GM12878 (cell line): ENCODE measurements at regions not wholly inside any gene's neighbourhood (a gene's known extent, or its start where the extent isn't known, plus 50 kb on each side); places are given as distances from the start of the nearest gene placed in this dataset.

Experiments used
- ATF7 ChIP-seq: fragments of 450-650 bp; IDR thresholded peaks from 2 replicates; pipeline ENCODE4 v1.6.1; 2016; ENCODE audit warnings: low read depth, mild to moderate bottlenecking
- CBFB ChIP-seq: IDR thresholded peaks from 2 replicates; pipeline ENCODE4 v1.6.1; 2016; ENCODE audit warnings: antibody characterized with exemption, low read depth
- CHD2 ChIP-seq: IDR thresholded peaks from 2 replicates; pipeline ENCODE4 v1.6.1; 2011; ENCODE audit warnings: low read depth, low read length, improper control_type of control experiment, borderline replicate concordance
- EP300 ChIP-seq, 2 experiments: fragments of 150-350 bp in 1 of 2; IDR thresholded peaks; 2 replicates each; pipeline ENCODE4 v1.6.1; 2011 to 2012; ENCODE audit warnings: low read depth in 2 of 2, low read length in 2 of 2, borderline replicate concordance in 1 of 2, improper control_type of control experiment in 1 of 2, inconsistent platforms in 1 of 2; ENCODE audit not compliant: control insufficient read depth in 1 of 2
- EZH2 ChIP-seq: IDR thresholded peaks from 2 replicates; pipeline ENCODE4 v1.6.1; 2012; ENCODE audit warnings: low read depth, mild to moderate bottlenecking, control low read depth, inconsistent platforms, low read length, borderline replicate concordance; ENCODE audit not compliant: control insufficient read depth
- GABPA ChIP-seq: IDR thresholded peaks from 2 replicates; pipeline ENCODE4 v1.6.1; 2014; ENCODE audit warnings: antibody characterized with exemption, low read depth, mild to moderate bottlenecking, inconsistent platforms
- RCOR1 ChIP-seq: conservative IDR thresholded peaks from 2 replicates; pipeline ENCODE4 v1.6.1; 2012; ENCODE audit warnings: low read depth, low read length, improper control_type of control experiment
- SPI1 ChIP-seq: IDR thresholded peaks from 2 replicates; pipeline ENCODE4 v1.6.1; 2011; ENCODE audit warnings: low read depth, mild to moderate bottlenecking, low read length, moderate library complexity, borderline replicate concordance; ENCODE audit not compliant: insufficient read depth
- YY1 ChIP-seq: IDR thresholded peaks from 2 replicates; pipeline ENCODE4 v1.6.1; 2011; ENCODE audit warnings: low read depth, mild to moderate bottlenecking, low read length
- TF ChIP-seq, protein P1 (sequence below): IDR thresholded peaks from 2 replicates; pipeline ENCODE4 v1.6.1; 2012; ENCODE audit warnings: low read depth, low read length, improper control_type of control experiment
- TF ChIP-seq, protein P2 (sequence below): fragments of 450-650 bp; IDR thresholded peaks from 2 replicates; pipeline ENCODE4 v1.6.1; 2017; ENCODE audit warnings: mild to moderate bottlenecking, moderate library complexity
- TF ChIP-seq, protein P3 (sequence below), 3 experiments: IDR thresholded peaks in 2 of 3; conservative IDR thresholded peaks in 1 of 3; 2 replicates each; pipeline ENCODE4 v1.5.1; 2011; ENCODE audit warnings: low read depth in 3 of 3, low read length in 3 of 3, mild to moderate bottlenecking in 3 of 3, control low read depth in 2 of 3, moderate library complexity in 2 of 3, inconsistent platforms in 1 of 3, mixed read lengths in 1 of 3; ENCODE audit not compliant: control insufficient read depth in 2 of 3, insufficient read depth in 1 of 3; ENCODE audit errors: extremely low read depth in 1 of 3
- TF ChIP-seq, protein P4 (sequence below): IDR thresholded peaks from 2 replicates; pipeline ENCODE4 v1.6.1; 2011; ENCODE audit warnings: low read depth, mild to moderate bottlenecking, low read length, moderate library complexity, borderline replicate concordance; ENCODE audit errors: extremely low read depth
- TF ChIP-seq, protein P5 (sequence below): fragments of 450-650 bp; formaldehyde crosslinking; IDR thresholded peaks from 2 replicates; pipeline ENCODE4 v1.4.0; 2020; ENCODE audit warnings: mild to moderate bottlenecking, moderate library complexity

DNA sequence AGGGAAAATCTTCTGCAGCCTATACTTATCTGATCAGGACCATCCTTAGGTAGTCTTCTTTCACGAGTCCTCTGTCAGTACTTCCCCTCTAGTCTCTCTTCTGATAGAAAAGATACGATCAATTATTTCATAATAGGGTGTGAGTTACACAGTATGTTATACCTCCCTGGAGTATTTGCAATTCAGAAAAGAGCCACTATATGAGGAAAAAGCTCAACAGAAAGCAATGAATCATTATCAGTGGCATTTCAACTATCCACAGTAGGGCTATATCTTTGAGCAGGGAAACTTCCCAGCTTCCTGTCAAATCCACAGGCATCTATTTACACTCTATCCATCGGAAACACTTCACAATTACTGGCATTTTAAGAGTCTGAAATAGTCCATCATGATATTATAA, 105.3 kb upstream of the ACVR2A start:
- TF ChIP-seq GABPA: no peak
- TF ChIP-seq EP300 (IDR thresholded peaks at IDR 0.05; ENCODE audit: borderline replicate concordance in 1 of 2, control insufficient read depth in 1 of 2, low read depth in 2 of 2, low read length in 2 of 2): no peak
- TF ChIP-seq RCOR1: no peak
- TF ChIP-seq, protein P1, sequence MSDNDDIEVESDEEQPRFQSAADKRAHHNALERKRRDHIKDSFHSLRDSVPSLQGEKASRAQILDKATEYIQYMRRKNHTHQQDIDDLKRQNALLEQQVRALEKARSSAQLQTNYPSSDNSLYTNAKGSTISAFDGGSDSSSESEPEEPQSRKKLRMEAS: no peak
- no peak for TF ChIP-seq CBFB
- TF ChIP-seq, protein P2, sequence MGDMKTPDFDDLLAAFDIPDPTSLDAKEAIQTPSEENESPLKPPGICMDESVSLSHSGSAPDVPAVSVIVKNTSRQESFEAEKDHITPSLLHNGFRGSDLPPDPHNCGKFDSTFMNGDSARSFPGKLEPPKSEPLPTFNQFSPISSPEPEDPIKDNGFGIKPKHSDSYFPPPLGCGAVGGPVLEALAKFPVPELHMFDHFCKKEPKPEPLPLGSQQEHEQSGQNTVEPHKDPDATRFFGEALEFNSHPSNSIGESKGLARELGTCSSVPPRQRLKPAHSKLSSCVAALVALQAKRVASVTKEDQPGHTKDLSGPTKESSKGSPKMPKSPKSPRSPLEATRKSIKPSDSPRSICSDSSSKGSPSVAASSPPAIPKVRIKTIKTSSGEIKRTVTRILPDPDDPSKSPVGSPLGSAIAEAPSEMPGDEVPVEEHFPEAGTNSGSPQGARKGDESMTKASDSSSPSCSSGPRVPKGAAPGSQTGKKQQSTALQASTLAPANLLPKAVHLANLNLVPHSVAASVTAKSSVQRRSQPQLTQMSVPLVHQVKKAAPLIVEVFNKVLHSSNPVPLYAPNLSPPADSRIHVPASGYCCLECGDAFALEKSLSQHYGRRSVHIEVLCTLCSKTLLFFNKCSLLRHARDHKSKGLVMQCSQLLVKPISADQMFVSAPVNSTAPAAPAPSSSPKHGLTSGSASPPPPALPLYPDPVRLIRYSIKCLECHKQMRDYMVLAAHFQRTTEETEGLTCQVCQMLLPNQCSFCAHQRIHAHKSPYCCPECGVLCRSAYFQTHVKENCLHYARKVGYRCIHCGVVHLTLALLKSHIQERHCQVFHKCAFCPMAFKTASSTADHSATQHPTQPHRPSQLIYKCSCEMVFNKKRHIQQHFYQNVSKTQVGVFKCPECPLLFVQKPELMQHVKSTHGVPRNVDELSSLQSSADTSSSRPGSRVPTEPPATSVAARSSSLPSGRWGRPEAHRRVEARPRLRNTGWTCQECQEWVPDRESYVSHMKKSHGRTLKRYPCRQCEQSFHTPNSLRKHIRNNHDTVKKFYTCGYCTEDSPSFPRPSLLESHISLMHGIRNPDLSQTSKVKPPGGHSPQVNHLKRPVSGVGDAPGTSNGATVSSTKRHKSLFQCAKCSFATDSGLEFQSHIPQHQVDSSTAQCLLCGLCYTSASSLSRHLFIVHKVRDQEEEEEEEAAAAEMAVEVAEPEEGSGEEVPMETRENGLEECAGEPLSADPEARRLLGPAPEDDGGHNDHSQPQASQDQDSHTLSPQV: no peak
- TF ChIP-seq EZH2: no peak
- no peak for TF ChIP-seq ATF7
- no peak for TF ChIP-seq CHD2
- TF ChIP-seq, protein P3, sequence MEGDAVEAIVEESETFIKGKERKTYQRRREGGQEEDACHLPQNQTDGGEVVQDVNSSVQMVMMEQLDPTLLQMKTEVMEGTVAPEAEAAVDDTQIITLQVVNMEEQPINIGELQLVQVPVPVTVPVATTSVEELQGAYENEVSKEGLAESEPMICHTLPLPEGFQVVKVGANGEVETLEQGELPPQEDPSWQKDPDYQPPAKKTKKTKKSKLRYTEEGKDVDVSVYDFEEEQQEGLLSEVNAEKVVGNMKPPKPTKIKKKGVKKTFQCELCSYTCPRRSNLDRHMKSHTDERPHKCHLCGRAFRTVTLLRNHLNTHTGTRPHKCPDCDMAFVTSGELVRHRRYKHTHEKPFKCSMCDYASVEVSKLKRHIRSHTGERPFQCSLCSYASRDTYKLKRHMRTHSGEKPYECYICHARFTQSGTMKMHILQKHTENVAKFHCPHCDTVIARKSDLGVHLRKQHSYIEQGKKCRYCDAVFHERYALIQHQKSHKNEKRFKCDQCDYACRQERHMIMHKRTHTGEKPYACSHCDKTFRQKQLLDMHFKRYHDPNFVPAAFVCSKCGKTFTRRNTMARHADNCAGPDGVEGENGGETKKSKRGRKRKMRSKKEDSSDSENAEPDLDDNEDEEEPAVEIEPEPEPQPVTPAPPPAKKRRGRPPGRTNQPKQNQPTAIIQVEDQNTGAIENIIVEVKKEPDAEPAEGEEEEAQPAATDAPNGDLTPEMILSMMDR (IDR thresholded peaks at IDR 0.05 in 2 of 3, conservative IDR thresholded peaks at IDR 0.05 in 1 of 3; ENCODE audit: control insufficient read depth in 2 of 3, extremely low read depth in 1 of 3, insufficient read depth in 1 of 3, low read depth in 3 of 3, low read length in 3 of 3): no peak
- TF ChIP-seq, protein P4, sequence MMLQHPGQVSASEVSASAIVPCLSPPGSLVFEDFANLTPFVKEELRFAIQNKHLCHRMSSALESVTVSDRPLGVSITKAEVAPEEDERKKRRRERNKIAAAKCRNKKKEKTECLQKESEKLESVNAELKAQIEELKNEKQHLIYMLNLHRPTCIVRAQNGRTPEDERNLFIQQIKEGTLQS: no peak
- TF ChIP-seq, protein P5, sequence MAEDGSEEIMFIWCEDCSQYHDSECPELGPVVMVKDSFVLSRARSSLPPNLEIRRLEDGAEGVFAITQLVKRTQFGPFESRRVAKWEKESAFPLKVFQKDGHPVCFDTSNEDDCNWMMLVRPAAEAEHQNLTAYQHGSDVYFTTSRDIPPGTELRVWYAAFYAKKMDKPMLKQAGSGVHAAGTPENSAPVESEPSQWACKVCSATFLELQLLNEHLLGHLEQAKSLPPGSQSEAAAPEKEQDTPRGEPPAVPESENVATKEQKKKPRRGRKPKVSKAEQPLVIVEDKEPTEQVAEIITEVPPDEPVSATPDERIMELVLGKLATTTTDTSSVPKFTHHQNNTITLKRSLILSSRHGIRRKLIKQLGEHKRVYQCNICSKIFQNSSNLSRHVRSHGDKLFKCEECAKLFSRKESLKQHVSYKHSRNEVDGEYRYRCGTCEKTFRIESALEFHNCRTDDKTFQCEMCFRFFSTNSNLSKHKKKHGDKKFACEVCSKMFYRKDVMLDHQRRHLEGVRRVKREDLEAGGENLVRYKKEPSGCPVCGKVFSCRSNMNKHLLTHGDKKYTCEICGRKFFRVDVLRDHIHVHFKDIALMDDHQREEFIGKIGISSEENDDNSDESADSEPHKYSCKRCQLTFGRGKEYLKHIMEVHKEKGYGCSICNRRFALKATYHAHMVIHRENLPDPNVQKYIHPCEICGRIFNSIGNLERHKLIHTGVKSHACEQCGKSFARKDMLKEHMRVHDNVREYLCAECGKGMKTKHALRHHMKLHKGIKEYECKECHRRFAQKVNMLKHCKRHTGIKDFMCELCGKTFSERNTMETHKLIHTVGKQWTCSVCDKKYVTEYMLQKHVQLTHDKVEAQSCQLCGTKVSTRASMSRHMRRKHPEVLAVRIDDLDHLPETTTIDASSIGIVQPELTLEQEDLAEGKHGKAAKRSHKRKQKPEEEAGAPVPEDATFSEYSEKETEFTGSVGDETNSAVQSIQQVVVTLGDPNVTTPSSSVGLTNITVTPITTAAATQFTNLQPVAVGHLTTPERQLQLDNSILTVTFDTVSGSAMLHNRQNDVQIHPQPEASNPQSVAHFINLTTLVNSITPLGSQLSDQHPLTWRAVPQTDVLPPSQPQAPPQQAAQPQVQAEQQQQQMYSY (CRISPR knock-in tag): no peak
- no peak for TF ChIP-seq YY1
- TF ChIP-seq SPI1: no peak
